ENCODE measurements at regions not wholly inside any gene's neighbourhood (a gene's known extent, or its start where the extent isn't known, plus 50 kb on each side); places are given as distances from the start of the nearest gene placed in this dataset.

- TF ChIP-seq CTCF (IDR thresholded peaks at IDR 0.05; ENCODE audit: low read length): no peak
- TF ChIP-seq EZH2 (IDR thresholded peaks at IDR 0.05; ENCODE audit: borderline replicate concordance, low read length): no peak
Measured at GRCh38 chr2:2550856-2551255, 219.8 kb upstream of the MYT1L start.
